PC-9 (cell line): ENCODE measurements at regions not wholly inside any gene's neighbourhood (a gene's known extent, or its start where the extent isn't known, plus 50 kb on each side); places are given as distances from the start of the nearest gene placed in this dataset.

Source experiments
- BruUV-seq: library from RNA; stranded (reverse); fragments of 400-500 nt; replicated peaks from 2 replicates; lab custom pipeline; 2021; lab: Mats Ljungman, UMichigan
- CTCF ChIA-PET: fragments of 300-600 bp; sonication (Branson Sonifier 250); formaldehyde crosslinking; loops from one replicate; lab custom pipeline; 2022; ENCODE audit warnings: antibody characterized with exemption; lab: Charles Lee
- POLR2A ChIA-PET: fragments of 300-600 bp; sonication (Branson Sonifier 250); formaldehyde crosslinking; loops from one replicate; lab custom pipeline; 2022; ENCODE audit warnings: antibody characterized with exemption; ENCODE audit not compliant: unreplicated experiment; lab: Charles Lee
- DNase-seq, 2 experiments: peaks; one replicate each; pipeline versions ENCODE4 v3.0.0 to v3.0.0-alpha.2; 2015 to 2022; ENCODE audit warnings: mixed read lengths in 1 of 2
- H2AFZ ChIP-seq: fragments of 200-600 bp; sonication (generic); 2 replicates; pipeline ENCODE4 v1.8.1; 2017; ENCODE audit warnings: antibody characterized with exemption
- H3F3A ChIP-seq: fragments of 200-600 bp; sonication (generic); 2 replicates; pipeline ENCODE4 v1.8.1; 2017; ENCODE audit warnings: antibody characterized with exemption, mild to moderate bottlenecking, low read depth; ENCODE audit not compliant: insufficient read depth
- H3K27ac ChIP-seq: fragments of 200-600 bp; sonication (generic); 2 replicates; pipeline ENCODE4 v1.6.1; 2016; ENCODE audit warnings: mixed run types
- H3K27me3 ChIP-seq: fragments of 200-600 bp; sonication (generic); 2 replicates; pipeline ENCODE4 v1.6.1; 2016; ENCODE audit warnings: low read depth, mixed run types; ENCODE audit not compliant: insufficient read depth
- H3K36me3 ChIP-seq: fragments of 200-600 bp; sonication (generic); 2 replicates; pipeline ENCODE4 v1.6.1; 2016; ENCODE audit warnings: low read depth, mixed run types
- H3K4me1 ChIP-seq: fragments of 200-600 bp; sonication (generic); replicated peaks from 2 replicates; pipeline ENCODE4 v1.6.1; 2016; ENCODE audit warnings: mixed run types; ENCODE audit not compliant: insufficient read depth
- H3K4me2 ChIP-seq: fragments of 200-600 bp; sonication (generic); 2 replicates; pipeline ENCODE4 v1.6.1; 2017; ENCODE audit warnings: mixed run types
- H3K4me3 ChIP-seq: fragments of 200-600 bp; sonication (generic); 2 replicates; pipeline ENCODE4 v1.6.1; 2016; ENCODE audit warnings: mixed run types
- H3K79me2 ChIP-seq: fragments of 200-600 bp; sonication (generic); 2 replicates; pipeline ENCODE4 v1.6.1; 2017; ENCODE audit warnings: low read depth, mixed run types
- H3K9me2 ChIP-seq: fragments of 200-600 bp; sonication (generic); 2 replicates; pipeline ENCODE4 v1.8.1; 2017; ENCODE audit warnings: mild to moderate bottlenecking; ENCODE audit not compliant: insufficient read depth
- H3K9me3 ChIP-seq: fragments of 200-600 bp; sonication (generic); 2 replicates; pipeline ENCODE4 v1.8.1; 2016; ENCODE audit warnings: low read depth; ENCODE audit not compliant: insufficient read depth
- H4K20me1 ChIP-seq: fragments of 200-600 bp; sonication (generic); 2 replicates; pipeline ENCODE4 v1.8.1; 2017; ENCODE audit not compliant: insufficient read depth
- EZH2 ChIP-seq: fragments of 200-600 bp; sonication (generic); IDR thresholded peaks from 2 replicates; pipeline ENCODE4 v1.8.0; 2017; ENCODE audit warnings: antibody characterized with exemption, low read depth
- intact Hi-C: fragments of 100-400 bp; cut with micrococcal nuclease; formaldehyde crosslinking; loops from one replicate; pipeline ENCODE4 v1.10.0; 2022; ENCODE audit not compliant: unreplicated experiment
- TF ChIP-seq, protein P1 (sequence below): fragments of 200-600 bp; sonication (generic); conservative IDR thresholded peaks from 2 replicates; pipeline ENCODE4 v1.6.1; 2017; ENCODE audit warnings: mixed run types, antibody characterized with exemption, mild to moderate bottlenecking, moderate library complexity

- intact Hi-C loops = no loop called here
- no peak overlapping the region for H3K4me2 ChIP-seq
Measured at GRCh38 chr4:97359826-97360225, 783.5 kb downstream of the STPG2 start.

GRCh38 chr4:97360733-97361132 lies 782.5 kb downstream of the STPG2 start:
- intact Hi-C loops = no loop called here
- ChIA-PET POLR2A (no interaction called here), CTCF (no interaction called here)
- H2AFZ ChIP-seq = no peak overlapping the region
- H3K4me1 ChIP-seq = no peaks in the 10 kb centered on the region
- H3K27ac ChIP-seq = no peak overlapping the region
- H3K4me2 ChIP-seq = no peak overlapping the region
- H3F3A ChIP-seq = no peaks in the 10 kb centered on the region
- no peaks in the 10 kb centered on the region for H3K79me2 ChIP-seq
- no peaks in the 10 kb centered on the region for H4K20me1 ChIP-seq
- H3K27me3 ChIP-seq = no peaks in the 10 kb centered on the region
- H3K36me3 ChIP-seq = no peaks in the 10 kb centered on the region
- no peaks in the 10 kb centered on the region for H3K9me3 ChIP-seq
- no TSS peak for BruUV-seq
- no peak for DNase-seq
- TF ChIP-seq, protein P1, sequence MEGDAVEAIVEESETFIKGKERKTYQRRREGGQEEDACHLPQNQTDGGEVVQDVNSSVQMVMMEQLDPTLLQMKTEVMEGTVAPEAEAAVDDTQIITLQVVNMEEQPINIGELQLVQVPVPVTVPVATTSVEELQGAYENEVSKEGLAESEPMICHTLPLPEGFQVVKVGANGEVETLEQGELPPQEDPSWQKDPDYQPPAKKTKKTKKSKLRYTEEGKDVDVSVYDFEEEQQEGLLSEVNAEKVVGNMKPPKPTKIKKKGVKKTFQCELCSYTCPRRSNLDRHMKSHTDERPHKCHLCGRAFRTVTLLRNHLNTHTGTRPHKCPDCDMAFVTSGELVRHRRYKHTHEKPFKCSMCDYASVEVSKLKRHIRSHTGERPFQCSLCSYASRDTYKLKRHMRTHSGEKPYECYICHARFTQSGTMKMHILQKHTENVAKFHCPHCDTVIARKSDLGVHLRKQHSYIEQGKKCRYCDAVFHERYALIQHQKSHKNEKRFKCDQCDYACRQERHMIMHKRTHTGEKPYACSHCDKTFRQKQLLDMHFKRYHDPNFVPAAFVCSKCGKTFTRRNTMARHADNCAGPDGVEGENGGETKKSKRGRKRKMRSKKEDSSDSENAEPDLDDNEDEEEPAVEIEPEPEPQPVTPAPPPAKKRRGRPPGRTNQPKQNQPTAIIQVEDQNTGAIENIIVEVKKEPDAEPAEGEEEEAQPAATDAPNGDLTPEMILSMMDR = no peak
- H3K4me3 ChIP-seq = no peak overlapping the region
- H3K9me2 ChIP-seq = no peaks in the 10 kb centered on the region

More at GRCh38 chr4:97359826-97360225, 783.5 kb downstream of the STPG2 start:
- no peaks in the 10 kb centered on the region for H3K9me3 ChIP-seq
- H2AFZ ChIP-seq = no peak overlapping the region
- no peak overlapping the region for H3K27ac ChIP-seq
- H3K4me3 ChIP-seq = no peak overlapping the region
- H3K27me3 ChIP-seq = no peaks in the 10 kb centered on the region
- H3K36me3 ChIP-seq = no peaks in the 10 kb centered on the region
- no peaks in the 10 kb centered on the region for H3K9me2 ChIP-seq
- no peaks in the 10 kb centered on the region for H4K20me1 ChIP-seq
- TF ChIP-seq EZH2 = no peak
- TF ChIP-seq, protein P1 = no peak
- no TSS peak for BruUV-seq
- ChIA-PET POLR2A (no interaction called here), CTCF (no interaction called here)
- no peaks in the 10 kb centered on the region for H3K79me2 ChIP-seq
- DNase-seq = no peak
- no peaks in the 10 kb centered on the region for H3K4me1 ChIP-seq
- no peaks in the 10 kb centered on the region for H3F3A ChIP-seq

DNA sequence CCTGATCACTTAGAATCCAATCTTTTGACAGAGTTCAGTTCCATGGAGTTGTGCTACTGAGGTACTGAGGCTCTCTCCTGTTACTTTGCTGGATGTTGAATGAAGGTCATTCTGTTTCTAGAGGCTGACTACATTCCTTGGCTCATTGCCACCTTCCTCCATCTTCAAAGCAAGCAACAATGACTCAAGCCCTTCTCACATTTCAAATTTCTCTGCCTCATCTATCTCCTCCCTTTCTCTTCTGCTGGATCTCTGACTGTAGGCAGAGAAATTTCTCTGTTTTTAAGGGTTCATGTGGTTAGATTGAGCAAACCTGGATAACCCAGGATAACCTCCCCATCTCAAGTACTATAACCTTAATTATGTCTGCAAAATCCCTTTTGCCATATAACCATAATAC lies 775.4 kb downstream of the STPG2 start:
- Histone ChIP-seq H4K20me1 (no peaks in the 10 kb centered on the region), H3F3A (no peaks in the 10 kb centered on the region), H3K9me2 (no peaks in the 10 kb centered on the region), H3K27me3 (no peaks in the 10 kb centered on the region), H3K79me2 (no peaks in the 10 kb centered on the region), H3K4me2 (no peak overlapping the region), H3K9me3 (no peaks in the 10 kb centered on the region), H3K36me3 (no peaks in the 10 kb centered on the region), H3K4me3 (no peak overlapping the region), H3K27ac (no peak overlapping the region), H2AFZ (no peak overlapping the region), H3K4me1 (no peaks in the 10 kb centered on the region)
- CTCF ChIA-PET = no interaction called here
- intact Hi-C loops = no loop called here
- no peak for TF ChIP-seq EZH2
- TF ChIP-seq, protein P1 = no peak
- BruUV-seq = no TSS peak
- POLR2A ChIA-PET = no interaction called here
- DNase-seq = peak in 1 of 2 experiments; percentile 26
